CD4-positive, alpha-beta T cell (primary cell): ENCODE measurements at regions not wholly inside any gene's neighbourhood (a gene's known extent, or its start where the extent isn't known, plus 50 kb on each side); places are given as distances from the start of the nearest gene placed in this dataset.

Experiments
- ATAC-seq: fragments of 200-7000 bp; cut with Tn5 transposase; one replicate; pipeline ENCODE4 v1.10.0; 2022; ENCODE audit warnings: mild to moderate bottlenecking; ENCODE audit not compliant: poor library complexity
- CTCF ChIA-PET: fragments of 350-600 bp; sonication (Branson Sonifier 250); formaldehyde crosslinking; loops from one replicate; lab custom pipeline; 2021; ENCODE audit warnings: antibody characterized with exemption, inconsistent platforms; lab: Charles Lee
- POLR2A ChIA-PET: fragments of 350-600 bp; sonication (Branson Sonifier 250); formaldehyde crosslinking; loops from one replicate; lab custom pipeline; 2021; ENCODE audit warnings: antibody characterized with exemption, inconsistent platforms; lab: Charles Lee
- DNase-seq, 14 experiments: peaks; one replicate each; pipeline ENCODE4 v3.0.0-alpha.2; 2013 to 2020; ENCODE audit warnings: mixed read lengths in 2 of 14
- H3K27ac ChIP-seq, 2 donors: one replicate each; pipeline versions ENCODE4 v1.5.1 to v1.7.0; 2013; ENCODE audit warnings: low read length in 2 of 2, low read depth in 1 of 2, mild to moderate bottlenecking in 1 of 2
- H3K27me3 ChIP-seq, 2 experiments: 1 replicate in 1 of 2; 2 replicates in 1 of 2; pipeline versions ENCODE4 v1.6.1 to v1.7.0; 2013; ENCODE audit warnings: low read length in 2 of 2, control low read depth in 1 of 2, mild to moderate bottlenecking in 1 of 2, moderate library complexity in 1 of 2; ENCODE audit not compliant: insufficient read depth in 2 of 2, control insufficient read depth in 1 of 2
- H3K36me3 ChIP-seq: one replicate; pipeline ENCODE4 v1.6.1; 2013; ENCODE audit warnings: low read length, control low read depth; ENCODE audit not compliant: insufficient read depth
- H3K4me1 ChIP-seq: one replicate; pipeline ENCODE4 v1.6.1; 2013; ENCODE audit warnings: low read length, control low read depth; ENCODE audit not compliant: insufficient read depth
- H3K4me3 ChIP-seq: one replicate; pipeline ENCODE4 v1.5.1; 2013; ENCODE audit warnings: mild to moderate bottlenecking, low read length, moderate library complexity
- H3K9me3 ChIP-seq, 2 experiments: 1 replicate in 1 of 2; 2 replicates in 1 of 2; pipeline versions ENCODE4 v1.6.1 to v1.7.0; 2013; ENCODE audit warnings: low read length in 2 of 2, mild to moderate bottlenecking in 2 of 2, control low read depth in 1 of 2, moderate library complexity in 1 of 2; ENCODE audit not compliant: control insufficient read depth in 1 of 2, insufficient read depth in 1 of 2
- H3K27ac Mint-ChIP-seq: one replicate; pipeline ENCODE4 v1.8.0; 2020; ENCODE audit warnings: mixed read lengths
- H3K27me3 Mint-ChIP-seq: one replicate; pipeline ENCODE4 v1.8.0; 2021; ENCODE audit warnings: mixed read lengths
- H3K36me3 Mint-ChIP-seq: one replicate; pipeline ENCODE4 v1.8.0; 2021; ENCODE audit warnings: low read depth, mixed read lengths
- H3K4me1 Mint-ChIP-seq: one replicate; pipeline ENCODE4 v1.8.0; 2021; ENCODE audit warnings: low read depth, mixed read lengths
- H3K4me3 Mint-ChIP-seq: one replicate; pipeline ENCODE4 v1.8.0; 2020; ENCODE audit warnings: mild to moderate bottlenecking, mixed read lengths
- H3K9me3 Mint-ChIP-seq: one replicate; pipeline ENCODE4 v1.8.0; 2020; ENCODE audit warnings: mixed read lengths
- intact Hi-C, 2 experiments: fragments of 100-400 bp; cut with DNase I in 1 of 2; cut with micrococcal nuclease in 1 of 2; formaldehyde crosslinking; loops; one replicate each; pipeline versions ENCODE4 v1.15.1 to v1.9.0; 2023 to 2025; cut with DNase I, micrococcal nuclease
- TF ChIP-seq, protein P1 (sequence below): fragments of 200-600 bp; IDR thresholded peaks from one replicate; pipeline ENCODE4 v1.8.0; 2022; ENCODE audit warnings: antibody characterized with exemption, mild to moderate bottlenecking

DNA sequence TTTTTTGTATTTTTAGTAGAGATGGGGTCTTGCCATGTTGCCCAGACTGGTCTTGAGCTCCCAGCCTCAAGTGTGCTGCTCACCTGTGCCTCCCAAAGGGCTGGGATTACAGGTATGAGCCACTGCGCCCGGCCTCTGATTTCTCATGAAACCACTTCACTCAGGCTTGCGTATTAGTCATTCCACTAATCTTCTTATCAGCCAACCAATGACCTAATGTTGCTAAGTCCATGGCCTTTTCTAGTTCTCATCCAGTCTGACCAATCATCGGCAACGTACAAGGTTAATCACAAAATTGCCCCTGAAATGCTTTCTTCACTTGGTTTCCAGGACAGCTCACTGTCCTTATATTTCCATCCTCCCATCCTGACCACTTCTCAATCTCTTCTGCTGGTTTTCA, 605.3 kb upstream of the SLC10A2 start:
- ChIA-PET CTCF (no interaction called here), POLR2A (no interaction called here)
- Histone ChIP-seq H3K9me3 (peaks cover 0 to 8% of the 10 kb centered on the region in 2 experiments), H3K27me3 (no peaks in the 10 kb centered on the region), H3K4me1 (no peaks in the 10 kb centered on the region), H3K4me3 (no peak overlapping the region), H3K36me3 (no peaks in the 10 kb centered on the region), H3K27ac (no peak overlapping the region)
- Mint-ChIP-seq H3K27me3 (no peaks in the 10 kb centered on the region), H3K36me3 (no peaks in the 10 kb centered on the region), H3K4me3 (no peak overlapping the region), H3K9me3 (peaks cover 2% of the 10 kb centered on the region), H3K4me1 (no peaks in the 10 kb centered on the region), H3K27ac (no peak overlapping the region)
- intact Hi-C loops = no loop called here
- DNase-seq (no peak), ATAC-seq (no peak)
- TF ChIP-seq, protein P1, sequence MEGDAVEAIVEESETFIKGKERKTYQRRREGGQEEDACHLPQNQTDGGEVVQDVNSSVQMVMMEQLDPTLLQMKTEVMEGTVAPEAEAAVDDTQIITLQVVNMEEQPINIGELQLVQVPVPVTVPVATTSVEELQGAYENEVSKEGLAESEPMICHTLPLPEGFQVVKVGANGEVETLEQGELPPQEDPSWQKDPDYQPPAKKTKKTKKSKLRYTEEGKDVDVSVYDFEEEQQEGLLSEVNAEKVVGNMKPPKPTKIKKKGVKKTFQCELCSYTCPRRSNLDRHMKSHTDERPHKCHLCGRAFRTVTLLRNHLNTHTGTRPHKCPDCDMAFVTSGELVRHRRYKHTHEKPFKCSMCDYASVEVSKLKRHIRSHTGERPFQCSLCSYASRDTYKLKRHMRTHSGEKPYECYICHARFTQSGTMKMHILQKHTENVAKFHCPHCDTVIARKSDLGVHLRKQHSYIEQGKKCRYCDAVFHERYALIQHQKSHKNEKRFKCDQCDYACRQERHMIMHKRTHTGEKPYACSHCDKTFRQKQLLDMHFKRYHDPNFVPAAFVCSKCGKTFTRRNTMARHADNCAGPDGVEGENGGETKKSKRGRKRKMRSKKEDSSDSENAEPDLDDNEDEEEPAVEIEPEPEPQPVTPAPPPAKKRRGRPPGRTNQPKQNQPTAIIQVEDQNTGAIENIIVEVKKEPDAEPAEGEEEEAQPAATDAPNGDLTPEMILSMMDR = no peak

- no peaks in the 10 kb centered on the region for H3K4me1 ChIP-seq
- H3K27ac Mint-ChIP-seq = no peak overlapping the region
- POLR2A ChIA-PET = no interaction called here
- no peak for ATAC-seq
- no peak for DNase-seq
- H3K27me3 ChIP-seq = no peaks in the 10 kb centered on the region
- no peak overlapping the region for H3K4me3 ChIP-seq
- TF ChIP-seq, protein P1 = no peak
- no peaks in the 10 kb centered on the region for H3K9me3 Mint-ChIP-seq
- no peaks in the 10 kb centered on the region for H3K36me3 Mint-ChIP-seq
- peaks cover 0 to 10% of the 10 kb centered on the region in 2 experiments for H3K9me3 ChIP-seq
- H3K36me3 ChIP-seq = no peaks in the 10 kb centered on the region
- CTCF ChIA-PET = no interaction called here
- H3K4me3 Mint-ChIP-seq = no peak overlapping the region
- no peaks in the 10 kb centered on the region for H3K4me1 Mint-ChIP-seq
- H3K27me3 Mint-ChIP-seq = no peaks in the 10 kb centered on the region
- intact Hi-C loops = no loop called here
- H3K27ac ChIP-seq = no peak overlapping the region
Observed at GRCh38 chr13:103663996-103664395, 597.8 kb upstream of the SLC10A2 start.

- Mint-ChIP-seq H3K4me1 (no peaks in the 10 kb centered on the region), H3K27me3 (no peaks in the 10 kb centered on the region), H3K27ac (no peak overlapping the region), H3K4me3 (no peak overlapping the region), H3K9me3 (peaks cover 1% of the 10 kb centered on the region), H3K36me3 (no peaks in the 10 kb centered on the region)
- ChIA-PET CTCF (no interaction called here), POLR2A (no interaction called here)
- no peak overlapping the region for H3K27ac ChIP-seq
- intact Hi-C loops = no loop called here
- no peaks in the 10 kb centered on the region for H3K9me3 ChIP-seq
- ATAC-seq (no peak), DNase-seq (no peak)
- TF ChIP-seq, protein P1 = no peak
- H3K4me3 ChIP-seq = no peak overlapping the region
- H3K36me3 ChIP-seq = no peaks in the 10 kb centered on the region
- H3K27me3 ChIP-seq = no peaks in the 10 kb centered on the region
- H3K4me1 ChIP-seq = no peaks in the 10 kb centered on the region
Observed at GRCh38 chr13:103656311-103656710, 590.1 kb upstream of the SLC10A2 start.
